NB4 (cell line): ENCODE measurements at regions not wholly inside any gene's neighbourhood (a gene's known extent, or its start where the extent isn't known, plus 50 kb on each side); places are given as distances from the start of the nearest gene placed in this dataset.

ENCODE experiments used
- MYC ChIP-seq: IDR thresholded peaks from 2 replicates; pipeline ENCODE4 v1.6.1; 2011; ENCODE audit warnings: low read depth, low read length
- POLR2A ChIP-seq: IDR thresholded peaks from 2 replicates; pipeline ENCODE4 v1.6.1; 2011; ENCODE audit warnings: mild to moderate bottlenecking; ENCODE audit not compliant: insufficient read length; ENCODE audit errors: extremely low read depth
- TF ChIP-seq, protein P1 (sequence below): IDR thresholded peaks from one replicate; pipeline ENCODE4 v1.5.1; 2012; ENCODE audit warnings: low read depth, low read length
- TF ChIP-seq, protein P2 (sequence below): IDR thresholded peaks from 2 replicates; pipeline ENCODE4 v1.6.1; 2011; ENCODE audit warnings: low read depth, low read length

DNA sequence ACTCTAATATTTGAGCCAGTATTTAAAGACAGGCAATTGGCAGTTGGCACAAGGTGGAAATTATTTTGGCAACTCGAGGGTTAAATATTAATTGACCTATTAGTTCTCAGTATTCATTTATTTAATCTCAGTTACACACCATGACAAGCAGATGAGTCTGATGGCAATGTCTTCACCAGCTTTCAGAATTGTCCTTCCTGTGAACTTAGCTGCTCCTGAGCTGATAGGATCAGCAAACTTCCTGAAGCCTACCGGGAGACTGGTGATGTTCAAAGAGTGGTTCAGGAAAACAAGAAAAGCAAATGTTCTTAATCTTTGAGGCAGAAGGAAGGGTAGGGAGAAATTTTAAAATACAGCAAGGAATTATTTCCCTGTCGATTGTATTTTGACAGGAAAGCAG lies 522.2 kb downstream of the SOX2 start:
- TF ChIP-seq, protein P1, sequence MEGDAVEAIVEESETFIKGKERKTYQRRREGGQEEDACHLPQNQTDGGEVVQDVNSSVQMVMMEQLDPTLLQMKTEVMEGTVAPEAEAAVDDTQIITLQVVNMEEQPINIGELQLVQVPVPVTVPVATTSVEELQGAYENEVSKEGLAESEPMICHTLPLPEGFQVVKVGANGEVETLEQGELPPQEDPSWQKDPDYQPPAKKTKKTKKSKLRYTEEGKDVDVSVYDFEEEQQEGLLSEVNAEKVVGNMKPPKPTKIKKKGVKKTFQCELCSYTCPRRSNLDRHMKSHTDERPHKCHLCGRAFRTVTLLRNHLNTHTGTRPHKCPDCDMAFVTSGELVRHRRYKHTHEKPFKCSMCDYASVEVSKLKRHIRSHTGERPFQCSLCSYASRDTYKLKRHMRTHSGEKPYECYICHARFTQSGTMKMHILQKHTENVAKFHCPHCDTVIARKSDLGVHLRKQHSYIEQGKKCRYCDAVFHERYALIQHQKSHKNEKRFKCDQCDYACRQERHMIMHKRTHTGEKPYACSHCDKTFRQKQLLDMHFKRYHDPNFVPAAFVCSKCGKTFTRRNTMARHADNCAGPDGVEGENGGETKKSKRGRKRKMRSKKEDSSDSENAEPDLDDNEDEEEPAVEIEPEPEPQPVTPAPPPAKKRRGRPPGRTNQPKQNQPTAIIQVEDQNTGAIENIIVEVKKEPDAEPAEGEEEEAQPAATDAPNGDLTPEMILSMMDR = no peak
- TF ChIP-seq MYC = no peak
- TF ChIP-seq POLR2A = no peak
- TF ChIP-seq, protein P2, sequence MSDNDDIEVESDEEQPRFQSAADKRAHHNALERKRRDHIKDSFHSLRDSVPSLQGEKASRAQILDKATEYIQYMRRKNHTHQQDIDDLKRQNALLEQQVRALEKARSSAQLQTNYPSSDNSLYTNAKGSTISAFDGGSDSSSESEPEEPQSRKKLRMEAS = no peak
